ENCODE measurements at regions not wholly inside any gene's neighbourhood (a gene's known extent, or its start where the extent isn't known, plus 50 kb on each side); places are given as distances from the start of the nearest gene placed in this dataset.

DNA sequence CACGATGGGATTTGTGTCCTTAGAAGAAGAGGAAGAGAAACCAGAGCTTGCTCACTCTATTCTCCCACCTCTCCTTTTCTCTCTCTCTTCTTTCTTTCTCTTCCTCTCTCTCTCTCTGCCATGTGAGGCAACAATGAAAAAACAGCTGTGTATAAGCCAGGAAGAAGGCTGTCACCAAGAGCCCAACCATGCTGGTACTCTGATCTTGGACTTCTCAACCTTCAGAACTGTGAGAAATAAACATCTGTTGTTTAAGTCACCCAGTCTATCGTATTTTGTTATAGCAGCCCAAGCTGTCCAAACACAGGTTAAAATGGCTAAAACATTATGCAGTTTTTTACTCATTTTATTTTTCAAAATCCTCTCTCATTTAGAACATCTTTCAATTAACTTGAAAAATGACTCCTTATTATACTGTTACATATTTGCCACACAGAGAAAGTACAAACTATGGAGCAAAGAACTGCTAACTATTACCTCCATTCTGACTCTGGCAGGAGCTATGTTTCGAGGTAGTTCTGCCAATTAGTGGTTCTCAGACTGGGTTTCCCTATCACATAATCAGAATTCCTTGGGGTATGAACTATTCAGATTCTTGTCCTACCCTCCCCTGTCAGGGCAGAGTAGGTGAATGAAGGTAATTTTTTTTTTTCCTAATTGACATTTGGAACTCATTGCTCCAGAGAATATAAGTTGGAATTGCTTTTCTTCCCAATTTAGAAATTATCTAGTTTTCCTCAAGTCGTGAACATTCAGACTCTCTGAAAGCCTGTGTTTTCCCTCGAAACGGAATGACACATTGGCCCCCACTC is 434.6 kb downstream of the ENC1 start:
- H3K4me1 Mint-ChIP-seq (ENCODE audit: low read depth), result no peaks in the 10 kb centered on the region
- intact Hi-C loops (cut with micrococcal nuclease), result no loop called here
- H3K4me3 Mint-ChIP-seq, result no peak overlapping the region
- H3K27me3 Mint-ChIP-seq (ENCODE audit: insufficient read depth), result no peaks in the 10 kb centered on the region
- H3K9me3 Mint-ChIP-seq, result no peaks in the 10 kb centered on the region
- DNase-seq (ENCODE audit: low spot score), result no peak
- H3K36me3 Mint-ChIP-seq (ENCODE audit: low read depth), result no peaks in the 10 kb centered on the region
- no peak overlapping the region for H3K27ac Mint-ChIP-seq

DNA sequence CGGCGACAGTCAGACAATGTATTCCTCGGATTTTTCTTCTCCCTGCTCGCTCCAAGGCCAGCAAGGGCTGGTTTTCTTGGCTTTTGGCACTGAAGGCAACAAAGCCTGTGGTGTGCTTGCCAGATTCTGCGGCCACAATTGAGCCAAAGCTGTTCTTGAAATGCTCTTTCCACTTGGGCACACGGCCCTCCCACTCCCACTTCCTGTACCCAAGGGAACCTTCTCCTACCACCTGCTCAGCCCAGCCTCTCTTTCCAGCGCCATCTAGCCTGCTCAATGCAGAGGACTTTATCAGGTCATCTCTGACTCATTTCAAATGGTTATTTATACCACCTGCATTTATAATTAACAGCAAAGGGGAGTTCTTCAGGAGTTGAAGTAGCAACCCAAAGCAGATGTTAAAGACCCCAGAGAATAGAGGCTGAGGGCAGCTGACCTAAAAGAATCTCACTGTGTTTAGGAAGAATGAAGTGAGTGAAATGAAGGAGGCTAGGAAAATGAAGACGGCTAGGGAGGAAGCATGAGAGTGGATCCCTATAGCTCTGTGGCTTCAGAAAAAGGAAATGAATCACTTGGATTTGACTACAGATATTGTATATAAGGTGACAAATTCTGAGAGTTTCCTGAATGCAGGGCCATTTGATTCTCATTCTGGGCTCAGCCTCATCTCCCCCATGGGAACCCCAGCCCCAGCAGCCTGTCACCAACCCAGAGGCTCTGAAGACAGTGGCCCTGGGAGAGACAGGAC is 439.0 kb downstream of the ENC1 start:
- intact Hi-C loops (cut with micrococcal nuclease), result no loop called here

DNA sequence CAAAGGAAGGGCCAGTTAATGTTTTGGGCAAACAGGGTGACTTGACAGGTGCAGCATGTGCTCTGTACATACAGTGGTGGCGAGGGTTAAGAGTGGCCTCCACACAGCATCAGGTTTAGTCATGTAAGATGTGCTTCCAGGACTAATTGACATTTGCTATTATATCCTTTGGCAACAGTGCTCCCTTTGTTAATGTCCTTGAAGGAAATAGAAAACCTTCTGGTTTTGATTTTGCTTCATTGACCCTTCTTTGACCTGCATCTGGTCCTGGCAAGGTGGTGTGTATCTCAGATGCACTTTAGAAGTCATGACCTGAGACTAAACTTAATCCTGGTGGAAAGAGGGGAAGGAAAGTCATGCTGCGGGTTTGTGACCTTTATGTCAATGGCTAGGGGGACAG is 440.0 kb downstream of the ENC1 start:
- no peaks in the 10 kb centered on the region for H3K4me1 Mint-ChIP-seq (ENCODE audit: low read depth)
- H3K9me3 Mint-ChIP-seq, result no peaks in the 10 kb centered on the region
- no peaks in the 10 kb centered on the region for H3K27me3 Mint-ChIP-seq (ENCODE audit: insufficient read depth)
- no peak for DNase-seq (ENCODE audit: low spot score)
- intact Hi-C loops (cut with micrococcal nuclease), result no loop called here
- H3K4me3 Mint-ChIP-seq, result no peak overlapping the region
- H3K27ac Mint-ChIP-seq, result no peak overlapping the region
- H3K36me3 Mint-ChIP-seq (ENCODE audit: low read depth), result no peaks in the 10 kb centered on the region

More for the DNA sequence above, 439.0 kb downstream of the ENC1 start:
- Mint-ChIP-seq H3K27me3 (ENCODE audit: insufficient read depth) (no peaks in the 10 kb centered on the region), H3K27ac (no peak overlapping the region), H3K9me3 (no peaks in the 10 kb centered on the region), H3K36me3 (ENCODE audit: low read depth) (no peaks in the 10 kb centered on the region), H3K4me3 (no peak overlapping the region), H3K4me1 (ENCODE audit: low read depth) (no peaks in the 10 kb centered on the region)
- DNase-seq (ENCODE audit: low spot score), result no peak

DNA sequence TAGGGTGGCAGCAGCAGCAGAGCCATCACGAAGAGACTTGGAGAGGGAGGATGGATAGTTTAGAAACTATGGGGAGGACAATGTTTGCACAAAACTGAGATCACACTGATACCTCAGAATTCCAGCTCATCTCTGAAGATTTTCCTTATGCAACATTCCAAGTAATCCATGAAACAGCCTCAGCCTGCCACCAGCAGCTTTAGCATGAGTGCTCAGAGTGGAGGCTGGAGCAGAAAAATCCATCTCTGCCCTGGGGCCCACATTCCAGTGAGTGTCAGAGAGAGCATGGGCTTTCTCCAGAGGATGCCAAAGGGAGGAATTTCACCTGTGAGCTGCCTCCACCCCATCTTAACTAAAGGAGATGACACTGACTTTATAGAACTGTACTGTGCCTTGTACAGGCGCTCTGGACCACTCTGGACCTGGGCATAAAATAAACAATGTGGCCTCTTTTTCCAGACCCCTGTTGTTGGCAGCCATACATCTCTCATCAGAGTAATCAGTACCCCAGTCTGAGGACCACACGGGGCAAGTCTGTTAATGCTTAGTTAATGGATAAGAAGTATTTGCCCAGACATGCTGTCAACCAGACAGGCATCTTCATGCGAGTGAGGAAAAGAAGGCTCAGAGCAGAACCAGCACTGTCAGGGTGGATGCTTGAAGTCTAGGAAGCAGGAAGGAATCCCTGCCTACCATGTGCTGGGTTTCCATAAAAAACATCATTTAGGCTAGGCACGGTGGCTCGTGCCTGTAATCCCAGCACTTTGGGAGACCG is 440.9 kb downstream of the ENC1 start:
- no peak for DNase-seq (ENCODE audit: low spot score)
- H3K27me3 Mint-ChIP-seq (ENCODE audit: insufficient read depth), result no peaks in the 10 kb centered on the region
- H3K36me3 Mint-ChIP-seq (ENCODE audit: low read depth), result no peaks in the 10 kb centered on the region
- no peak overlapping the region for H3K27ac Mint-ChIP-seq
- no peaks in the 10 kb centered on the region for H3K9me3 Mint-ChIP-seq
- intact Hi-C loops (cut with micrococcal nuclease), result no loop called here
- no peaks in the 10 kb centered on the region for H3K4me1 Mint-ChIP-seq (ENCODE audit: low read depth)
- no peak overlapping the region for H3K4me3 Mint-ChIP-seq

DNA sequence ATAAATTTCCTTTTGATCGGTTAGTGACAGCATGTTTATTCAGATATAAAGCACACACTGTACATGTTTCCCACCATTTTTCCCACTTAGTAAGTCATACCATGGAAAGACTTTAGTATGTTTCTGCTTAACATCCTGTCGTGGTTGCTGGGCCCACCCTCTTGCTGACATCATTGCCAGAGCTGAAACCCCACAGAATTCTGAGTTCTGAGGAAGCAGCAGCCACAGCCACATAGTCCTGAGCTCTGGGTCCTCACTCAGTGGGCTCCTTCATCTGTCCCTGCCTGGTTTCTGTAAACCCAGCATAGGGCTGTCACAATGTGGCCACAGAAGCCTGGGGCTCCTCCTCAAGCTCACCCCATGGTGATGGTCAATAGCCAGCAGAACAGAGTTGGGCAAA is 441.5 kb downstream of the ENC1 start:
- Mint-ChIP-seq H3K27ac (no peak overlapping the region), H3K4me3 (no peak overlapping the region), H3K9me3 (no peaks in the 10 kb centered on the region), H3K36me3 (ENCODE audit: low read depth) (no peaks in the 10 kb centered on the region), H3K4me1 (ENCODE audit: low read depth) (no peaks in the 10 kb centered on the region), H3K27me3 (ENCODE audit: insufficient read depth) (no peaks in the 10 kb centered on the region)
- intact Hi-C loops (cut with micrococcal nuclease), result no loop called here
- DNase-seq (ENCODE audit: low spot score), result no peak

DNA sequence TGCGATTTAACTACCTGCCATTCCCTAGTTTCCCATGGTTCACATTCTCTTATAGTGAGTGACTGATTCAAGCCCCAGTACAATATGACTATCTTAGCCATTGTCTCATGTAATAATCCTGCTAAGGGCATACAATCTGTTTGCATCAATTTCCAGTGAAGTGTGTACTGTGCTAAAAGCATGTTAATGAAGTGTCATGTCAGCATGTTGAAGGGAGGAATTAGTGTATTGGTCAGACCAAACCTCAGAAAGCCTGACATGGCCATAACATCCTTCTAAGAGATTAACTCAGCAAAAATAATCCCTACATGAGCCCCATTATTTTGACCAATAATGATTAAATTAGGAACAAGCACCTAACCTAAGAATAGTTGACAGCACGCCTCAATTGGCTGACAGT is 442.4 kb downstream of the ENC1 start:
- no peaks in the 10 kb centered on the region for H3K9me3 Mint-ChIP-seq

DNA sequence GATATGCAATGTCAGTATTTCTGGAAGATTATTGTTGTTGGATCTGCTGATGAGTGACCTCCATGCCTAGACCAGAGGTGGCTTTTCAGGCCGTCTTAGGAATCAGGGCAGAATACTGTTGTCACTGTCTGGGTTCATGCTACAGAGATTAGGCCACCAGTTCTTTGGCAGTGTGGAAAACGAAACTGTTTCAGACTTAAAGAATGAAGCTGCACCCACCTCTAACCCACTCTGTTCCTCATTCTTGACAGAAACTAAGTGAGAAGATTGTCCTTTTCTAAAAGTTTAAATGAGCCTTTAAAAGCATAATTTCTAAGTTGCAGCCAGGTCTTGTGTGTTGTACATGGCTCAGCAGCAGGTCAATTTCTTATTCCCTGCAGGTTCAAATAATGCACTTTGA is 444.3 kb downstream of the ENC1 start:
- no peaks in the 10 kb centered on the region for H3K4me1 Mint-ChIP-seq (ENCODE audit: low read depth)
- H3K36me3 Mint-ChIP-seq (ENCODE audit: low read depth), result no peaks in the 10 kb centered on the region
- intact Hi-C loops (cut with micrococcal nuclease), result no loop called here
- no peak for DNase-seq (ENCODE audit: low spot score)
- no peak overlapping the region for H3K4me3 Mint-ChIP-seq
- no peaks in the 10 kb centered on the region for H3K9me3 Mint-ChIP-seq
- no peak overlapping the region for H3K27ac Mint-ChIP-seq
- peaks cover 4% of the 10 kb centered on the region for H3K27me3 Mint-ChIP-seq (ENCODE audit: insufficient read depth)

More for the DNA sequence above, 442.4 kb downstream of the ENC1 start:
- H3K27ac Mint-ChIP-seq, result no peak overlapping the region
- H3K27me3 Mint-ChIP-seq (ENCODE audit: insufficient read depth), result no peaks in the 10 kb centered on the region
- H3K36me3 Mint-ChIP-seq (ENCODE audit: low read depth), result no peaks in the 10 kb centered on the region
- no peak overlapping the region for H3K4me3 Mint-ChIP-seq
- no peak for DNase-seq (ENCODE audit: low spot score)
- intact Hi-C loops (cut with micrococcal nuclease), result no loop called here
- H3K4me1 Mint-ChIP-seq (ENCODE audit: low read depth), result no peaks in the 10 kb centered on the region

DNA sequence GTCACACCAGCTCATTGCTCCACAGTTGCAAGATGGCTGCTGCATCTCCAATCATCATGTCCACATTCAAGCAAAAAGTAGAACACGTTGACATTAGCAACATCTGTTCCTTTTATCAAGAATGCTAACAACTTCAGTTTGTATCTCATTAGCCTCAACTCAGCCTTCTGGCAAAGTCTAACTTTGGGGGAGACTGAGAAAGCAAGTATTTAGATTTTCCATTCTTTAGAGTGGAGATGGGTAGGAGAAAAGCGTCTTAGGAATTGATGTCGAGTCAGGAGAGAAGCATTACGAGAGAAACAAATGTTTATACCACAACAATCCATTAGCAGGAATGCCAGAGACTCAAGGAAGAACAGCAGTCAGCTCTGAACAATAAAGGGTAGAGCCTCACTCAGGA is 446.3 kb downstream of the ENC1 start:
- no peak overlapping the region for H3K4me3 Mint-ChIP-seq
- intact Hi-C loops (cut with micrococcal nuclease), result no loop called here

DNA sequence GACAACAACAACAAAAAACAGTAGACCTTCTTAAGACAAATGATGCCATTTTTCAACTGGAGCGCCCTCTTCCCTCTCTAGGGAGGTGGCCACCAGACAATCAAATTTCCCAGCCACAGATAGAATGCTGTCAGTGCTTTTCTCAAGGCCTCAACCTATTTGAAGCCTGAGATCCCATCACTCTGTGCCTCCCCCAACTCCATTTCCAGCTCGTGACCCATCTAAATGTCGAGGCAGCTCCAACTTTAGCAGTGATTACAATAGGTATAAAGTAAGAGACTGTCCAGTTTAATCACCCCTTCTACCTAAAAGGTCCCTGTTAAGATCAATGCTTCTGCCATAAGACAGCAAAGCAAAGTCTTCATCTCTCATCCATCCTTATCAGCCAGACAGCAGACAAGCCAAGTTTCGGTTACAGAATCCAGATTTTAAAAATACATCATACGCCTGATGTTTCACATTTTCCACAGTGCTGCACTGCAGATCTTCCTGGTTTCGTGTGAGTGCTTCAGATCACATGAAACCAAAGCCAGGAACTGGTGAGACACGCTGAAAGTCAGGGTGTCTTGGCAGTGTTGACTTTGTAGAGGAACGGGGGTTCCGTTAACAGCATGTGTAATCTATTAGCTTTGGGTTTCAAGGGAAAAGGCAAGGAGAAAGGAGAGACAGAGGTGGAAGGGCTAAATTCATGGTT is 447.8 kb downstream of the ENC1 start:
- Mint-ChIP-seq H3K27ac (no peak overlapping the region), H3K36me3 (ENCODE audit: low read depth) (no peaks in the 10 kb centered on the region), H3K4me1 (ENCODE audit: low read depth) (no peaks in the 10 kb centered on the region), H3K27me3 (ENCODE audit: insufficient read depth) (peaks cover 6% of the 10 kb centered on the region), H3K4me3 (no peak overlapping the region), H3K9me3 (no peaks in the 10 kb centered on the region)
- intact Hi-C loops (cut with micrococcal nuclease), result no loop called here
- DNase-seq (ENCODE audit: low spot score), result no peak

More for the DNA sequence above, 446.3 kb downstream of the ENC1 start:
- no peak for DNase-seq (ENCODE audit: low spot score)
- no peaks in the 10 kb centered on the region for H3K9me3 Mint-ChIP-seq
- H3K27me3 Mint-ChIP-seq (ENCODE audit: insufficient read depth), result peaks cover 6% of the 10 kb centered on the region
- no peaks in the 10 kb centered on the region for H3K4me1 Mint-ChIP-seq (ENCODE audit: low read depth)
- H3K27ac Mint-ChIP-seq, result no peak overlapping the region
- H3K36me3 Mint-ChIP-seq (ENCODE audit: low read depth), result no peaks in the 10 kb centered on the region

DNA sequence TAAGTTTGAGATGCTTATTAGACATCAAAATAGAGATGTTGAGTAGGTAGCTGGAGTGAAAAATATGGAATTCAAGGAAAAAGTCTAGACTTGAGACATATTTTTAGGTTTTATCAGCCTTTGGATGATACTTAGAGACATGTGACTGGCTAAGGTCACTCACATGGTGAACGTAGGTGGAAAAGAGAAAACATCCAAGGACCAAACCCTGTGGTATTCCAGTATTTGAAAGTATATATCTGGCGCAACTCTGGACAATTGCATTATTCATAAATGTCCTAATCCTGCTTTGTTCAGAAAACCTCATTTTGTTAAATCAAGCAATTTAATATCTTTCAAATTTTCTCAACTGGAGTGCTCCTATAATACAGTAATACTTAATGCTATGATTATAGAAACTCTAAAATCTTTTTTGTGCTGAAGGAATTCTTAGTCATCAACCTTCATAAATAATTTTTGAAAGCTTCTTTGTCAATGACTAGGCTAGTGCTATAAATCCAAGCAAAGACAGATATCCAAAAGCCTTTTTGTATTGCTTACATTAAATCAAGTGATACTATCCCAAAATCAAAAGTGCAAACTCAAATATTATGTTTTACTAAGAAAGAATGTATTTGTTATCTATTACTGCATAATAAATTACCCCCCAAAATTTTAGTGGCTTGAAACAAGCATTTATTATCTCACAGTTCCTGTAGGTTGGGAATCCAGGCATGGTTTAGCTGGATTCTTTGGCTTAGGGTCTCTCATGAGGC is 452.0 kb downstream of the ENC1 start:
- intact Hi-C loops (cut with micrococcal nuclease), result no loop called here
- Mint-ChIP-seq H3K9me3 (no peaks in the 10 kb centered on the region), H3K4me1 (ENCODE audit: low read depth) (no peaks in the 10 kb centered on the region), H3K27ac (no peak overlapping the region), H3K36me3 (ENCODE audit: low read depth) (no peaks in the 10 kb centered on the region), H3K4me3 (no peak overlapping the region), H3K27me3 (ENCODE audit: insufficient read depth) (peaks cover 12% of the 10 kb centered on the region)
- DNase-seq (ENCODE audit: low spot score), result no peak

DNA sequence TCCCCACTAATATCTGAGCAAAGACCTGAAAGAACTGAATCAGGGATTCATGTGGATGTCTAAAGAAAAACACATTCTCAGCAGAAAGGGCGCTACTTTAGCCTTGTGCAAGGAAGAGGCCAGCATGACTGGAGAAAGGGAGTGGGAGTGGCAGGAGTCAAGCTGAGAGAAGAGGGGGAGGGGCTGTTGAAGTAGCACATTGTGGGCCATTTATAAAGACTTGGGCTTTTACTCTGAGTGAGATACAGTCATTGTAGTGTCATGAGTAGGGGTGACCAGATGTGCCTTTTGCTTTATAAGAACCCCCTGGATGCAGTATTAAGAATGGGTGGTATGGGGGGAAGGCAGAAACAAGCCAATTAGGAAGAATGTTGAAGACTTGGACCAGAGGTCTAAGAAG is 452.8 kb downstream of the ENC1 start:
- intact Hi-C loops (cut with micrococcal nuclease), result no loop called here
- no peak for DNase-seq (ENCODE audit: low spot score)
- peaks cover 12% of the 10 kb centered on the region for H3K27me3 Mint-ChIP-seq (ENCODE audit: insufficient read depth)
- no peak overlapping the region for H3K27ac Mint-ChIP-seq
- no peak overlapping the region for H3K4me3 Mint-ChIP-seq
- H3K36me3 Mint-ChIP-seq (ENCODE audit: low read depth), result no peaks in the 10 kb centered on the region
- H3K4me1 Mint-ChIP-seq (ENCODE audit: low read depth), result no peaks in the 10 kb centered on the region
- no peaks in the 10 kb centered on the region for H3K9me3 Mint-ChIP-seq

Measured in activated T-helper 1 cell treated with anti-CD3 and anti-CD28 coated beads, Interleukin-12 subunit alpha, Interleukin-12 subunit beta, Interleukin-2, Interleukin-4 antibody, amounts not matched to agents 30 ng/mL and 10 ng/mL and 1 ng/mL, durations not matched to agents 14 hours and 24 hours and 36 hours (primary cell).